ENCODE measurements at regions not wholly inside any gene's neighbourhood (a gene's known extent, or its start where the extent isn't known, plus 50 kb on each side); places are given as distances from the start of the nearest gene placed in this dataset.
"Not testable (repeated sequence)": the region's sequence is repeated elsewhere in the genome, so short reads cannot be mapped to it uniquely, and the experiment has no call there.

DNA sequence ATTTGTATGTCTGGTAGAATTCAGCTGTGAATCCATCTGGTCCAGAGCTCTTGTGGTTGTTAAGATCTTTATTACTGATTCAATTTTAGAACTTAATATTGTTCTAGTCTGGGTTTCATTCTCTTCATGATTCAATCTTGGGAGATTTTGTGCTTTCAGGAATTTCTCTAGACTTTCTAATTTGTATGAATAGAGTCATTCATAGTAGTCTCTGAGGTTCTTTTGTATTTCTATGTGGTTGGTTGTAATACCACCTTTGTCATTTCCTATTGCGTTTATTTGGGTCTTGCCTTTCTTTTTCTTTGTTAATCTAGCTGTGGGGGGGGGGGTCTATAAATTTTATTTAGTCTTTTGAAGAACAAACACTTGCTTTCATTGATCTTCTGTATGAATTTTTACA, 824.8 kb upstream of the GALNTL6 start:
- DNase-seq (ENCODE audit: low spot score) = no peak

DNA sequence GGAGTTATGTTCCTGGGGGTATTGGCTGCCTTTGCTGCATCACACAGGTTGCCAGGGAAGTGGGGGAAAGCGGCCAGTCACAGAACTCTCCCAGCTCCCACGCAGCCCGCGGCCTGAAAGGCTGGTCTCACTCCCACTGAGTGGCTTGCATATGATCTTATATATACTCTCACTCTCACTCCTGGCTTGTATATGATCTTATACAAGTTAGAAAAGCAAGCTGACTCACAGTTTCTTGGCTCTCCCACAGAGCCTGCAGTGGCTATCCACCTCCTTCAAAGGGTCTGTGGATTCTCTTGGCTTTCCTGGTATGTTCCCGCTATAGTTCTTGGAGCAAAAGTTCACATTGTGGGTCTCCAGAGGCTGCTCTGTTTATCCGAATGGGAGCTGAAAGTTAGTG, 833.5 kb upstream of the GALNTL6 start:
- DNase-seq (ENCODE audit: low spot score) = no peak

DNA sequence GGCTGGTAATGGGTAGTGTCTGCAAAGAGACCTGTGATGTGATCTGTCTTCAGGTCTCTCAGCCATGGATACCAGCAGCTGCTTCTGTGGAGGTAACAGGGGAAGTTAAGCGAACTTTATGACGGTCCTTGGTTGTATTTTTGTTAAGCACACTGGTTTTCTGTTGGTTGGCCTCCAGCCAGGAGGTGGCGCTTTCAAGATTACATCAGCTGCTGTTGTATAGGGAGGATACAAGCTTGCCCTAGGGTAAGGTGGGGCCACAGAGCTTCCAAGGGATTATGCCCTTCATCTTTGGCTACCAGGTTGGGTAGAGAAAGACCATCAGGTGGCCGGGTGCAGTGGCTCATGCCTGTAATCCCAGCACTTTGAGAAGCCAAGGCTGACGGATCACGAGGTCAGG, 834.2 kb upstream of the GALNTL6 start:
- DNase-seq (ENCODE audit: low spot score) = peak; percentile 39

DNA sequence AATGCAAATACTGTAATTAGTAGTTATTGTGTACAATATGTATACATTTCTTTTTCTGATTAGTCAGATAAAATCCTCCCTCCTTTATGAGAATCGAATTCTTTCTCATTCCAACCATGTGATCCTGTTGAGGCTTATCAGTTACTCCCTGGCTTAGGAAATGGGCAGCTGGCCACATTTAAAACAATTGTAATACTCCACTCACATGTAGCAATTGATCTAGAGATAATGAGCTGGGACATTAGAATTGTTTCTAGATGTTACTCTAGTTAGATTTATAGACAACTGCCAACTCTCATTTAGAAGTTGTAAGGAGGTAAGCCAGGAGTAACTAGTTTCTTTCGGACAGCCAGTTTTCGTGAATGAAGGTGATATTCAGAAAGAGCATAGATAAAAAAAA, 859.3 kb upstream of the AADAT start:
- no peak for DNase-seq (ENCODE audit: low spot score)

GRCh38 chr4:170940043-170940724, 850.4 kb upstream of the AADAT start:
- DNase-seq (ENCODE audit: low spot score) = no peak

DNA sequence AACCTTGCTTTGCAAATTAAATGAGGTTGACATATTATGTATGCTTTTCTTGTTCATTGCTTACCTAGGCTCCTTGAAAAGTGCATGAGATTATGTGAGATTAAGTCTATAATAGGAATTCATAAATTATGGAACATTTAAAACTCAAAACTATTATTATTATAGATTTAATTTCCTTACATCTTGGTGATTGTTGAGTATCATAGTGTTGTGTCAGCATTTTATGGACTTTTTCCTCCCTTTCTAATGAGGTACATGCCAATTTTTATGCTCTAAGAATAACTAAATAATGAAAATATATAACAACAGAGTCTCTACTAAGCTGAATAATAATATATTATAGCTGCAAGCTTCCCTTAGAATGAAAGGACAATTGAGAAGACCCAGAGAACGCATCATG, 848.8 kb upstream of the AADAT start:
- no peak for DNase-seq (ENCODE audit: low spot score)

DNA sequence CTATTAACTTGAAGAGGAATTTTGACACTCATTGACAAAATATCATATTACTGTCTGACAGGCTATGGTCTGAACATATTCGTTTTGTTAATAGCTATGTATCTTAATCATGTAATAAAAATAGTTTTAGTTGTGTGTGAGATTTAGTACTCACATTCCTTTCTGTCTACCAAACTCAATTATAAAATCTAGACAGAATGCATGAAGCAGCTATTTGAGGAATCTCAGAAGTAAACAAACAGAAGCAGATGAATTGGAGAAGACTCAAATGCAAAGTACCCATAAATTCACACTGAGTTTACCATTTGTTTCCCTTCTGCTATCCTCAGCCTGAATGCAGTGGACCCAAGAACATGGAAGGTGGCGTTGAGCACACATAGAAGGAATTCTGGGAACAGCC, 841.6 kb upstream of the AADAT start:
- DNase-seq (ENCODE audit: low spot score) = no peak

DNA sequence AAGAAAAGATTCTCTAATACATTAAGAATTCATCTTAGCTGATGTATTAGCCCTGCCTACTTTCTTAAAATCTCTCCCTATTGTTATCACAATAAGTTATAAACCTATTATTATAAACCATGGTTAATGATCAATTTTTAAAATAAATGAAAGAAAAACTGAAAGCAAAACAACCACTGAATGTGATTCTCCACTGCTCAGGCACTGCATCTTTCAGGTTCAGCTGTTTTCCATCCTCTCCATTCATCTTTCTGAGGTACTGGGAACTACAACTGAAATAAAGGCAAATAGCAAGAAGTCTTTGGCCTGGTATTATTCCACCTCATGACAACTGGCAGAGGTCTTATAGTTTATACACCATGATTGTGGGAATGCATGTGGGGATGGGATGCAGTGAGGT, 798.9 kb upstream of the AADAT start:
- DNase-seq (ENCODE audit: low spot score) = no peak

- no peak for DNase-seq (ENCODE audit: low spot score)
These were observed 797.6 kb upstream of the AADAT start for GRCh38 chr4:170887396-170887795.

DNA sequence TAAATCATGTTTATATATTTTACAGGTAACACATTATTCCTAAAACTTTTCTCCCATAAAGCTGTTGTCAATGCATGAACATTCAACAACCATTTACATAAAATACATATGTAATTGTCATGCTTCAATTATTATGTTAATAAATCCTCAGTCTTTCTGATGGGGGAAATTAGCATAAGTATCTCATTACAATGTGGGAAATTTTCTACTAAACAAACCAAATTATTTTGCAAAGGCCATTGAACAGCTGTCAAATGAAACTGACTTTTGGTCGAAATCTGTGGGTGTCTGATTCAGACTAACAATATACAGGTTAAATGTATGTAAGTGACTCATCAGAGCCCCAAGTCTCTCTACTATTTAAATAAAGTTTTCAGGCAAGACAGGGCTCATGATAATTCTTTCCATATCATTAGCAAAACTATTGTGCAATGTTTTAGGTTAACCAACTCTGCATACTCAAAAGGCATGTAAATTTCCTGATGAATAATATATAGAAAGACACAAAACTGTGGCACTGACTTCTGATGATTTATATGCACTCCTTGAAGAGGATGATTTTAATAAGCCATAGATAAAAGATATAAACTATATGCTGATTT, 795.3 kb upstream of the AADAT start:
- no peak for DNase-seq (ENCODE audit: low spot score)

- DNase-seq (ENCODE audit: low spot score) = not testable (repeated sequence)
These were observed 791.9 kb upstream of the AADAT start for GRCh38 chr4:170881646-170882045.

GRCh38 chr4:170875868-170876267, 786.1 kb upstream of the AADAT start:
- no peak for DNase-seq (ENCODE audit: low spot score)

DNA sequence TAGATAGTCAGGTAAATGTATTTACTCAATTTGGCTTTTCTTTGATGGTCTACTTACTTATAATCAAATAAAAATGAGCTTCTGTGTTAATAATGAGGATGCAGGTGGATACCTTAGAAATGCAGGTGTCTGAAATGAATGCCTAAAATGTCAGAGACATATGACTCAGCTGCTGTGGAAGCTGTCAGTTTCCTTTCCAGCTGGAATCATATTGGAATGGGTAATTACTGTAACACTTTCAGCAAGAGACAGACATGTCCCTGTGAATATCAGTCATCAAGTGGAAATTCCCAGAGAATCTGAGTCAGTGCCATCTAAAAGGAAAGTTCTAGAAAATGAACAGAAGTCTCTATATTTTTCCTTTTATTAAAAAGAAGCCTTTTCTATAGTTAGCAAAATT, 783.0 kb upstream of the AADAT start:
- DNase-seq (ENCODE audit: low spot score) = no peak

GRCh38 chr4:170868170-170868569, 778.4 kb upstream of the AADAT start:
- no peak for DNase-seq (ENCODE audit: low spot score)

- no peak for DNase-seq (ENCODE audit: low spot score)
These were observed 764.3 kb upstream of the AADAT start for GRCh38 chr4:170854097-170854496.

DNA sequence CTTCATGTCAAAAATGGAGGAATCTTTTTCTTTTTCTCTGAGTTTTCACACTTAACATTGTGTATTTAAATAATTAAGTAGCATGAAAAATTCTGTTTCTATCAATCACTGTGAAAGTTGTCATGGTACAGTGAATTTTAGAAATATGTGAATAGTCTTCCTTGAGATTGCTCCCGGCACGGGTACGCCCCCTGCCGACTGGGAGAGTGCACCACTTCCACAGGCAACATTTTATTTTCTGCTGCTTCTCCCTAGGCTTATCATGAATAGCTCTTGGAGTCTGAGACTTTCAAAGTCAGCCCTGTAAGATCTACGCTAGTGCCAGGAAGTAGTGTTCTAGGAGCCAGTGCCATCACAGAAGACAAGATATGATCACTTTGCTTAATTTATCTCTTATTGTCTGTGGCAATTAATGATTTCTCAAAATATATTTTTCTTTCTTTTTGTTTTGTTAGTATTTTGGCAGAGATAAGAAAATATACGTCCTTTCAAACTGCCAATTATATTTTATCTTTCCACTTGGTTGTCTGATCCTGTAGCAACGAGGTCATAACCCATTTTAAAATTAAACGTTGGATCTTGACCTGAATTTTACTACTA, 763.8 kb upstream of the AADAT start:
- peak; percentile 8 for DNase-seq (ENCODE audit: low spot score)

- no peak for DNase-seq (ENCODE audit: low spot score)
These were observed 760.2 kb upstream of the AADAT start for GRCh38 chr4:170849969-170850368.

GRCh38 chr4:170827562-170828274, 738.0 kb upstream of the AADAT start:
- no peak for DNase-seq (ENCODE audit: low spot score)

- no peak for DNase-seq (ENCODE audit: low spot score)
These were observed 729.0 kb upstream of the AADAT start for GRCh38 chr4:170818786-170819185.

GRCh38 chr4:170805352-170805751, 715.6 kb upstream of the AADAT start:
- no peak for DNase-seq (ENCODE audit: low spot score)

GRCh38 chr4:170804930-170805329, 715.2 kb upstream of the AADAT start:
- no peak for DNase-seq (ENCODE audit: low spot score)

DNA sequence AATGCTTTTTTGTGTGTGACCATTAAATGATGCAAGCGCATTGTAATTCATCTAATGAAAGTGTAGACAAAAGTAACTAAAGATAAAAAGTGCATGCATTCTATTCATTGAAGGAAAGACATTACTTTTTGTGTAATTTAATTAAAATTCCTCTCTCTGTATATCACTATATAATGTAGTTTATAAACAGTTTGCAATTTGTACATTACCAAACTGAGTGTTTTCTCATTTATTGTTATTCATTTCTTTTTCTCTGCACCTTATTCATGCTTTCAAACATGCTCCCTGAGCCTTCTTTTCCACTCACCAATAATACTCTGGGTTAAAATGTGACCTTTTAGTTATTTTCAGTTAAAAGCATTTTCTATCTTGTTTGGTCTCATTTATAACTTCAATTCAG, 713.7 kb upstream of the AADAT start:
- DNase-seq (ENCODE audit: low spot score) = no peak

DNA sequence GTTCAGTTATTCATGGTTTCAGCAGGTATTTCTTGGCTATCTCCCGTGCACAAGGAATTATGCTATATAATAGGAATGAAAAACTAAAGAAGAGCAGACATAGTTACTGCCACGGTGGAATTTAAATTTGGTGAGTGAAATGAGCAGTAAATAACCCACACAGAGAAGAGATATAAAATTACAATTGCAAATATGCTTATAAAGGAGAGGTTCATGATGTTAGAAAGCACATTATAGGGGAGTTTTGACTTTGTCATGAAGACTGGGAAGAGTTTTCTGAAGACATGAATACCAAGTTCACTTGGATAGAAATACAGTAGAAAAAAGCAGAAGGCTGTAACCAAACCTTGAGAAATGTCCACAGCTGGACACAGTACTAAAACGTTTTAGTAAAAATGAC, 712.0 kb upstream of the AADAT start:
- DNase-seq (ENCODE audit: low spot score) = no peak

Data from HuH-7 (cell line).